AG09309 (cell line): ENCODE measurements at regions not wholly inside any gene's neighbourhood (a gene's known extent, or its start where the extent isn't known, plus 50 kb on each side); places are given as distances from the start of the nearest gene placed in this dataset.

Experiments used
- DNase-seq: peaks from one replicate; pipeline ENCODE4 v3.0.0-alpha.2; 2010; ENCODE audit warnings: low read depth
- H3K4me3 ChIP-seq: 2 replicates; pipeline ENCODE4 v1.5.1; 2011; ENCODE audit warnings: mild to moderate bottlenecking, low read depth, low read length, moderate library complexity; ENCODE audit not compliant: control insufficient read depth
- CTCF ChIP-seq: IDR thresholded peaks from 2 replicates; pipeline ENCODE4 v1.5.1; 2011; ENCODE audit warnings: mild to moderate bottlenecking, low read depth, low read length, inconsistent platforms; ENCODE audit not compliant: insufficient read depth, control insufficient read depth; ENCODE audit errors: missing control alignments

GRCh38 chr10:118851062-118852035 lies 96.6 kb upstream of the CACUL1 start:
- TF ChIP-seq CTCF, result no peak
- H3K4me3 ChIP-seq, result no peak overlapping the region
- no peak for DNase-seq

DNA sequence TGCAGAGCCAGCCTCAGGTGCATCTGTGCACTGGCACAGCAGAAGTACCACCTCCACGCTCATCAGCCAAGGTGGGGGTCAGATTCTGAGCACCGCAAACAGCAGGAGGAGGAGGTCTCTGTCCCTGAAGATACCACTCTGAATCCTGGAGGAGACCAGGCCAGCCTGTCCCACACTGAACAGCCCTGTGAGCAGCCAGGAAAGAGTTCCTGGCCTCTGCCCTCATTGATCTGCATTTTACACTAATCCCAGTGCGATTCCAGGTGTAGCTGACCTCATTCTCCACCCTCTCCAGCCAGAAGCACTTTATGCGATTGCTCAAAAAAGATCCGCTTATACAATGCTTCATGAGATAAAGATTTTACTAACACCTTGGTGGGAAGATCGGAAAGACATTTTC lies 99.1 kb upstream of the CACUL1 start:
- no peak for TF ChIP-seq CTCF
- no peak for DNase-seq
- no peak overlapping the region for H3K4me3 ChIP-seq

DNA sequence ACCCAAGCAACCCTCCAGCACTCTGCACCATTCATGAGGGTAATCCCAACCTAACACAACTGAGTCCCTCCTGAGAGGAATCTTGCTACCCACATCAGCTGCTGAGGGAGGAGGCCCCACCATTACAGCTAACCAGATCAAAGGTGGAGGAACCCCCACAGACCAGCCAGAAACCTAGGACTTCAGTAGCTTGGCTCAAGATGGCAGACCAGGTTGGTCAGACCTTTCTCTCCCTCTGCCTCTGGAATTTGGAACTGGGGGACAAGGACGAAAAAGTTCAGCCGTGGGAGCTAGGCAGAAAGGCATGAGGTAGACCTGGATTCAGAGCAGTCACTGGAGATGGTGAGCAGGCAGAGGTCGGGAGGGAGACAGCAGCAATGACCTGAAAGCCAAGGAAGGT lies 101.3 kb upstream of the CACUL1 start:
- H3K4me3 ChIP-seq, result no peak overlapping the region
- no peak for DNase-seq
- no peak for TF ChIP-seq CTCF

DNA sequence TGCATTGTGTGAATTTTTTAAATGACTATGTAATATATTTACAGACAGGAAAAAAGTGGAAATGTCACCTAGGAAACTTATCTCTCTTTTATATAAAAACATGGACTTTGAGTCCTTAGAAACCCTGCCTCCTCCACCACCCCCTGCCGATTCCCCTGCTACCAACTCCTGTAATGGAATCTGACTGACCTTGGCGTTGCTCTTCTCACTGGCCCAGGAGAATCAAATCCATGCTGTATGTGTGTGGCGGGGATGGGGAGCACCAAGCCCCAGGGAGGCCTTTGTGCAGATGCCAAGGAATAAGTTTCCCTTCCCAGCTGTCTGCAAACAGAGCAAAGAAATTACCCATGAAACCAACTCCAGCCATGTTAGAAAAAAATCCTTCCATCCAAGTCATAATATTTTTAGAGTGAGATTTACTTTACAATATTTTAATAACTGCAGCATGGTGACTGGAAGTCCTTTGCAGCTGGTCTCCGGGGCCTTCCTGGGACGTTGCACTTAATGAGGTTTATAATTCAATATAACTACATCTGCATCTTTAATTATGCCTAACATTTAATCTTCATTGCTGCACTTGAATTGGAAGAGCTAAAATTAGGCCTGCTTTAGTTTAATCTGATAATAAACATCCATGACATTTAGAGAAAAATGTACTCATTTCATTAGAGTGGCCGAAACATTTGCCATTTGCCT lies 111.4 kb upstream of the CACUL1 start:
- DNase-seq, result no peak
- TF ChIP-seq CTCF, result no peak
- H3K4me3 ChIP-seq, result no peak overlapping the region

DNA sequence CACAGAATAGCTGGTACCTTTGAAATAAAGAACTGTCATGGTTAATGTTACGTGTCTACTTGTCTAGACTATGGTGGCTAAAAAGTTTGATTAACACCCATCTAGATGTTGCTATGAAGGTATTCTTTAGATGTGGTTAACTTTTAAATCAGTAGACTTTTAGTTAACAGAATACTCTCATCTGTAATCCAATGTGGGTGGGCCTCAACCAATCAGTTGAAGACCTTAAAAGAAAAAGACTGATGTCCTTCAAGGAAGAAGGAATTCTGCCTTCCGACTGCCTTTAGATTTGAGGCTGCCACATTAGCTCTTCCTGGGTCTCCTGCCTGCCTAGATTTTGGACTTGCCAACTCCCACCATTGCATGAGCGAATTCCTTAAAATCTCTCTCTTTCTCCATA lies 113.0 kb upstream of the CACUL1 start:
- DNase-seq, result no peak
- TF ChIP-seq CTCF, result no peak
- H3K4me3 ChIP-seq, result no peak overlapping the region

GRCh38 chr10:118868589-118868988 lies 113.8 kb upstream of the CACUL1 start:
- H3K4me3 ChIP-seq, result no peak overlapping the region
- TF ChIP-seq CTCF, result no peak
- no peak for DNase-seq
